GM12864 (cell line): ENCODE measurements at regions not wholly inside any gene's neighbourhood (a gene's known extent, or its start where the extent isn't known, plus 50 kb on each side); places are given as distances from the start of the nearest gene placed in this dataset.

ENCODE experiments used
- DNase-seq: peaks from one replicate; pipeline ENCODE4 v3.0.0-alpha.2; 2011; ENCODE audit warnings: low read depth
- H3K4me3 ChIP-seq: 2 replicates; pipeline ENCODE4 v1.5.1; 2011; ENCODE audit warnings: mild to moderate bottlenecking, low read depth, low read length, control low read depth
- CTCF ChIP-seq: IDR thresholded peaks from 2 replicates; pipeline ENCODE4 v1.5.1; 2011; ENCODE audit warnings: low read depth, mild to moderate bottlenecking, moderate library complexity, low read length, control low read depth, inconsistent platforms; ENCODE audit errors: missing control alignments

GRCh38 chr15:25090073-25090733 is 135.4 kb downstream of the SNRPN start:
- DNase-seq = no peak
- no peak for TF ChIP-seq CTCF

GRCh38 chr15:25091421-25092158 is 136.8 kb downstream of the SNRPN start:
- TF ChIP-seq CTCF = no peak
- no peak for DNase-seq
- H3K4me3 ChIP-seq = no peak overlapping the region

More at GRCh38 chr15:25090073-25090733, 135.4 kb downstream of the SNRPN start:
- H3K4me3 ChIP-seq = no peak overlapping the region

- DNase-seq = no peak
- TF ChIP-seq CTCF = no peak
Measured at GRCh38 chr15:25092661-25093060, 137.9 kb downstream of the SNRPN start.

GRCh38 chr15:25093455-25094029 is 138.8 kb downstream of the SNRPN start:
- TF ChIP-seq CTCF = no peak
- no peak for DNase-seq
- H3K4me3 ChIP-seq = no peak overlapping the region

More at GRCh38 chr15:25092661-25093060, 137.9 kb downstream of the SNRPN start:
- no peak overlapping the region for H3K4me3 ChIP-seq

- DNase-seq = no peak
- TF ChIP-seq CTCF = no peak
- H3K4me3 ChIP-seq = no peak overlapping the region
Measured at GRCh38 chr15:25094066-25094465, 139.3 kb downstream of the SNRPN start.

- no peak overlapping the region for H3K4me3 ChIP-seq
- no peak for DNase-seq
- no peak for TF ChIP-seq CTCF
Measured at GRCh38 chr15:25094519-25094918, 139.7 kb downstream of the SNRPN start.
